Stomach (tissue), 4 donors: ENCODE measurements at regions not wholly inside any gene's neighbourhood (a gene's known extent, or its start where the extent isn't known, plus 50 kb on each side); places are given as distances from the start of the nearest gene placed in this dataset.

ENCODE experiments used
- CTCF ChIP-seq, 7 experiments: fragments of 450-650 bp in 4 of 7; fragments of 200-600 bp in 3 of 7; sonication (generic) in 3 of 7; IDR thresholded peaks; one replicate each; pipeline ENCODE4 v1.5.1; 2016 to 2019; ENCODE audit warnings: antibody characterized with exemption in 7 of 7, control low read depth in 2 of 7, mild to moderate bottlenecking in 1 of 7
- EP300 ChIP-seq: sonication (generic); formaldehyde crosslinking; IDR thresholded peaks from one replicate; pipeline ENCODE4 v1.6.1; 2017; ENCODE audit warnings: antibody characterized with exemption
- POLR2A ChIP-seq, 4 donors: fragments of 450-650 bp; IDR thresholded peaks; one replicate each; pipeline ENCODE4 v1.6.1; 2016; ENCODE audit warnings: antibody characterized with exemption in 4 of 4, control low read depth in 2 of 4, mild to moderate bottlenecking in 1 of 4, moderate library complexity in 1 of 4
- POLR2AphosphoS5 ChIP-seq, 3 donors: sonication (generic); formaldehyde crosslinking; IDR thresholded peaks; one replicate each; pipeline ENCODE4 v1.6.1; 2016; ENCODE audit warnings: antibody characterized with exemption in 3 of 3

GRCh38 chr5:126274763-126275125, 148.5 kb upstream of the GRAMD2B start:
- no peak for TF ChIP-seq POLR2AphosphoS5 (IDR thresholded peaks at IDR 0.05)
- TF ChIP-seq CTCF (IDR thresholded peaks at IDR 0.05), result no peak
- no peak for TF ChIP-seq POLR2A (IDR thresholded peaks at IDR 0.05)
- no peak for TF ChIP-seq EP300
